GM21515 (cell line): ENCODE measurements at regions not wholly inside any gene's neighbourhood (a gene's known extent, or its start where the extent isn't known, plus 50 kb on each side); places are given as distances from the start of the nearest gene placed in this dataset.

Experiments
- ATAC-seq: cut with Tn5 transposase; IDR thresholded peaks from one replicate; pipeline ENCODE4 v1.9.1; 2021; ENCODE audit not compliant: unreplicated experiment

- ATAC-seq = no peak
Observed at GRCh38 chr5:10876006-10876744, 115.1 kb upstream of the DAP start.

GRCh38 chr5:10875201-10875768 is 114.3 kb upstream of the DAP start:
- no peak for ATAC-seq

- no peak for ATAC-seq
Observed at GRCh38 chr5:10874541-10874940, 113.5 kb upstream of the DAP start.

- ATAC-seq = no peak
Observed at GRCh38 chr5:10870791-10871190, 109.8 kb upstream of the DAP start.

GRCh38 chr5:10868956-10869355 is 107.9 kb upstream of the DAP start:
- ATAC-seq = no peak

GRCh38 chr5:10867389-10868303 is 106.6 kb upstream of the DAP start:
- no peak for ATAC-seq

GRCh38 chr5:10866913-10867312 is 105.9 kb upstream of the DAP start:
- no peak for ATAC-seq

GRCh38 chr5:10863763-10864383 is 102.8 kb upstream of the DAP start:
- ATAC-seq = peak; percentile 92

- no peak for ATAC-seq
Observed at GRCh38 chr5:10862085-10862484, 101.1 kb upstream of the DAP start.

GRCh38 chr5:10861423-10861790 is 100.4 kb upstream of the DAP start:
- ATAC-seq = no peak

- ATAC-seq = no peak
Observed at GRCh38 chr5:10860645-10861422, 99.8 kb upstream of the DAP start.

- ATAC-seq = no peak
Observed at GRCh38 chr5:10860196-10860543, 99.1 kb upstream of the DAP start.

- ATAC-seq = no peak
Observed at GRCh38 chr5:10859393-10860195, 98.6 kb upstream of the DAP start.

- no peak for ATAC-seq
Observed at GRCh38 chr5:10858945-10859344, 97.9 kb upstream of the DAP start.

GRCh38 chr5:10858307-10858706 is 97.3 kb upstream of the DAP start:
- ATAC-seq = no peak

GRCh38 chr5:10857338-10857733 is 96.3 kb upstream of the DAP start:
- ATAC-seq = no peak

- no peak for ATAC-seq
Observed at GRCh38 chr5:10856683-10857337, 95.8 kb upstream of the DAP start.

- no peak for ATAC-seq
Observed at GRCh38 chr5:10856071-10856470, 95.0 kb upstream of the DAP start.

- no peak for ATAC-seq
Observed at GRCh38 chr5:10854506-10855277, 93.7 kb upstream of the DAP start.
